Hematopoietic multipotent progenitor cell (in vitro differentiated cells): ENCODE measurements at regions not wholly inside any gene's neighbourhood (a gene's known extent, or its start where the extent isn't known, plus 50 kb on each side); places are given as distances from the start of the nearest gene placed in this dataset.

Experiments
- DNase-seq, 3 donors: peaks; one replicate each; pipeline ENCODE4 v3.0.0-alpha.2; 2011 to 2015; ENCODE audit warnings: low read depth in 2 of 3, low spot score in 2 of 3

GRCh38 chr17:72531729-72532128 lies 410.9 kb downstream of the SOX9 start:
- DNase-seq, result no peak

- no peak for DNase-seq
Measured at GRCh38 chr17:72534265-72534664, 413.4 kb downstream of the SOX9 start.

- DNase-seq, result no peak
Measured at GRCh38 chr17:72534776-72535175, 414.0 kb downstream of the SOX9 start.

- no peak for DNase-seq
Measured at GRCh38 chr17:72535346-72535745, 414.5 kb downstream of the SOX9 start.

GRCh38 chr17:72535779-72536178 lies 415.0 kb downstream of the SOX9 start:
- no peak for DNase-seq

GRCh38 chr17:72536788-72537187 lies 416.0 kb downstream of the SOX9 start:
- no peak for DNase-seq

- no peak for DNase-seq
Measured at GRCh38 chr17:72538443-72538842, 417.6 kb downstream of the SOX9 start.

GRCh38 chr17:72538901-72539352 lies 418.1 kb downstream of the SOX9 start:
- no peak for DNase-seq

- peak in 2 of 3 donors; percentile 45 to 59 for DNase-seq
Measured at GRCh38 chr17:72539981-72540897, 419.4 kb downstream of the SOX9 start.

GRCh38 chr17:72542317-72542716 lies 421.5 kb downstream of the SOX9 start:
- no peak for DNase-seq

GRCh38 chr17:72545766-72546165 lies 424.9 kb downstream of the SOX9 start:
- DNase-seq, result no peak

- no peak for DNase-seq
Measured at GRCh38 chr17:72553051-72553755, 432.4 kb downstream of the SOX9 start.

GRCh38 chr17:72554508-72554907 lies 433.7 kb downstream of the SOX9 start:
- no peak for DNase-seq

GRCh38 chr17:72555052-72555451 lies 434.2 kb downstream of the SOX9 start:
- no peak for DNase-seq

GRCh38 chr17:72556944-72557826 lies 436.4 kb downstream of the SOX9 start:
- DNase-seq, result peak in 2 of 3 donors; percentile 70 to 73

GRCh38 chr17:72558971-72559476 lies 438.2 kb downstream of the SOX9 start:
- DNase-seq, result no peak

GRCh38 chr17:72560303-72561247 lies 439.8 kb downstream of the SOX9 start:
- DNase-seq, result peak; percentile 18 to 64 (median 50)

GRCh38 chr17:72561266-72561665 lies 440.4 kb downstream of the SOX9 start:
- no peak for DNase-seq

- no peak for DNase-seq
Measured at GRCh38 chr17:72561680-72562079, 440.9 kb downstream of the SOX9 start.
